A549 (cell line): ENCODE measurements at regions not wholly inside any gene's neighbourhood (a gene's known extent, or its start where the extent isn't known, plus 50 kb on each side); places are given as distances from the start of the nearest gene placed in this dataset.

Experiments
- ATAC-seq, 2 experiments: fragments of 200-7000 bp in 1 of 2; fragments of >200 bp in 1 of 2; cut with Nextera tagmentation in 1 of 2; cut with Tn5 transposase in 1 of 2; 3 replicates each; pipeline versions ENCODE4 v1.8.0 to v1.9.1; 2018 to 2020; ENCODE audit warnings: mild to moderate bottlenecking in 1 of 2, moderate library complexity in 1 of 2
- CTCF ChIA-PET: fragments of 300-600 bp; sonication (Branson Sonifier 250); formaldehyde crosslinking; extraction: SDS; loops from one replicate; lab custom pipeline; 2021; ENCODE audit warnings: antibody characterized with exemption, inconsistent platforms; lab: Yijun Ruan, JAX
- POLR2A ChIA-PET: fragments of 350-600 bp; formaldehyde crosslinking; extraction: SDS; loops from one replicate; lab custom pipeline; 2021; ENCODE audit warnings: antibody characterized with exemption, inconsistent platforms; lab: Yijun Ruan, JAX
- DNase-seq, 2 experiments: peaks; one replicate each; pipeline versions ENCODE4 v3.0.0 to v3.0.0-alpha.2; 2011 to 2016; ENCODE audit warnings: low read depth in 1 of 2, low spot score in 1 of 2
- FAIRE-seq: peaks from 2 replicates; lab custom pipeline; 2011; peaks lifted over from hg19 to GRCh38; lab: Jason Lieb, UNC
- H3K27ac ChIP-seq, 2 experiments: fragments of >200 bp; sonication (Bioruptor Twin); formaldehyde crosslinking; 3 replicates each; pipeline ENCODE4 v1.5.1; 2016 to 2017
- H3K4me1 ChIP-seq: fragments of >200 bp; sonication (Bioruptor Twin); formaldehyde crosslinking; 3 replicates; pipeline ENCODE4 v1.6.1; 2016
- H3K4me2 ChIP-seq: fragments of >200 bp; sonication (Bioruptor Twin); formaldehyde crosslinking; 3 replicates; pipeline ENCODE4 v1.6.1; 2016
- H3K4me3 ChIP-seq: fragments of >200 bp; sonication (Bioruptor Twin); formaldehyde crosslinking; 3 replicates; pipeline ENCODE4 v1.5.1; 2016
- H3K9me3 ChIP-seq: fragments of >200 bp; sonication (Bioruptor Twin); formaldehyde crosslinking; 3 replicates; pipeline ENCODE4 v1.6.1; 2016
- BCL3 ChIP-seq: fragments of >200 bp; sonication (Bioruptor Twin); formaldehyde crosslinking; IDR thresholded peaks from 3 replicates; pipeline ENCODE4 v1.6.1; 2016
- BHLHE40 ChIP-seq: IDR thresholded peaks from 2 replicates; pipeline ENCODE4 v1.6.1; 2012; ENCODE audit warnings: low read depth, low read length, inconsistent platforms
- CBX8 ChIP-seq: fragments of 200-600 bp; sonication (generic); IDR thresholded peaks from 2 replicates; pipeline ENCODE4 v1.6.1; 2016
- CHD2 ChIP-seq: fragments of 150-350 bp; IDR thresholded peaks from 2 replicates; pipeline ENCODE4 v1.6.1; 2014; ENCODE audit warnings: low read length; ENCODE audit not compliant: partially characterized antibody
- CHD4 ChIP-seq: fragments of 200-600 bp; sonication (generic); IDR thresholded peaks from 2 replicates; pipeline ENCODE4 v1.6.1; 2016; ENCODE audit warnings: antibody characterized with exemption, mild to moderate bottlenecking, borderline replicate concordance
- ELK1 ChIP-seq: fragments of 150-350 bp; IDR thresholded peaks from 2 replicates; pipeline ENCODE4 v1.6.1; 2014; ENCODE audit warnings: low read depth, mild to moderate bottlenecking, low read length
- EP300 ChIP-seq, 2 experiments: fragments of >200 bp; sonication (Bioruptor Twin); formaldehyde crosslinking; IDR thresholded peaks; 2 replicates in 1 of 2; 3 replicates in 1 of 2; pipeline ENCODE4 v1.6.1; 2016 to 2017
- HDAC2 ChIP-seq: fragments of 200-600 bp; sonication (generic); IDR thresholded peaks from 2 replicates; pipeline ENCODE4 v1.6.1; 2016
- HMGXB4 ChIP-seq: fragments of 250-450 bp; sonication (Bioruptor Pico); IDR thresholded peaks from 2 replicates; pipeline ENCODE4 v1.5.0; 2021; ENCODE audit warnings: mild to moderate bottlenecking, moderate library complexity, borderline replicate concordance
- HOXB13 ChIP-seq: fragments of 250-450 bp; sonication (Bioruptor Pico); IDR thresholded peaks from 2 replicates; pipeline ENCODE4 v1.5.0; 2020; ENCODE audit warnings: low read depth, mild to moderate bottlenecking, moderate library complexity
- JUN ChIP-seq, 2 experiments: fragments of >200 bp; sonication (Bioruptor Twin); formaldehyde crosslinking; IDR thresholded peaks; 2 replicates in 1 of 2; 3 replicates in 1 of 2; pipeline ENCODE4 v1.6.1; 2016 to 2017
- KDM5A ChIP-seq: fragments of 200-600 bp; sonication (generic); IDR thresholded peaks from 2 replicates; pipeline ENCODE4 v1.6.1; 2016; ENCODE audit warnings: antibody characterized with exemption, mild to moderate bottlenecking
- MYC ChIP-seq: IDR thresholded peaks from 2 replicates; pipeline ENCODE4 v1.6.1; 2012; ENCODE audit warnings: mild to moderate bottlenecking, inconsistent platforms, low read length, improper control_type of control experiment, borderline replicate concordance
- NFE2L2 ChIP-seq: fragments of 150-350 bp; conservative IDR thresholded peaks from 2 replicates; pipeline ENCODE4 v1.6.1; 2014; ENCODE audit warnings: low read length
- NPAS2 ChIP-seq: fragments of 250-450 bp; sonication (Bioruptor Pico); IDR thresholded peaks from 2 replicates; pipeline ENCODE4 v1.8.0; 2022; ENCODE audit warnings: mild to moderate bottlenecking, moderate library complexity, borderline replicate concordance
- RAD21 ChIP-seq, 2 experiments: fragments of >200 bp in 1 of 2; sonication (Bioruptor Twin) in 1 of 2; formaldehyde crosslinking in 1 of 2; IDR thresholded peaks in 1 of 2; conservative IDR thresholded peaks in 1 of 2; 2 replicates in 1 of 2; 3 replicates in 1 of 2; pipeline ENCODE4 v1.6.1; 2012 to 2018; ENCODE audit warnings: inconsistent platforms in 1 of 2
- REST ChIP-seq: fragments of 200-600 bp; sonication (generic); IDR thresholded peaks from 2 replicates; pipeline ENCODE4 v1.6.1; 2016; ENCODE audit warnings: antibody characterized with exemption, mild to moderate bottlenecking, moderate library complexity
- RNF2 ChIP-seq: fragments of 200-600 bp; sonication (generic); IDR thresholded peaks from 2 replicates; pipeline ENCODE4 v1.6.1; 2016; ENCODE audit warnings: low read depth, mild to moderate bottlenecking, antibody characterized with exemption, moderate library complexity, borderline replicate concordance
- SREBF2 ChIP-seq: fragments of 450-650 bp; IDR thresholded peaks from 2 replicates; pipeline ENCODE4 v1.6.1; 2014; ENCODE audit warnings: mild to moderate bottlenecking, moderate library complexity
- TP53 ChIP-seq: fragments of 250-450 bp; sonication (Bioruptor Pico); IDR thresholded peaks from 2 replicates; pipeline ENCODE4 v1.5.0; 2021; ENCODE audit warnings: mild to moderate bottlenecking, moderate library complexity
- WGBS: methylation state at CpG from one replicate; pipeline ENCODE4 v1.1.6; 2017; ENCODE audit errors: missing lambda C conversion rate; 5-methylcytosine and 5-hydroxymethylcytosine counted together

- CTCF ChIA-PET = no interaction called here
- 32% methylated on average over 5 of the region's 5 CpGs for WGBS
These were observed 1231.6 kb upstream of the CDH9 start for GRCh38 chr5:28269978-28270377.

More at GRCh38 chr5:28269978-28270377, 1231.6 kb upstream of the CDH9 start:
- DNase-seq (no peak), FAIRE-seq (no peak), ATAC-seq (no peak; a peak in 1 of 6 replicates)
- POLR2A ChIA-PET = no interaction called here
- no peak for TF ChIP-seq SREBF2
- TF ChIP-seq HDAC2 = no peak
- no peak for TF ChIP-seq HMGXB4 (CRISPR knock-in tag)
- no peak for TF ChIP-seq JUN (IDR thresholded peaks at IDR 0.05)
- no peak for TF ChIP-seq RAD21 (conservative IDR thresholded peaks at IDR 0.05 in 1 of 2, IDR thresholded peaks at IDR 0.05 in 1 of 2)
- TF ChIP-seq BHLHE40 = no peak
- no peak for TF ChIP-seq HOXB13 (CRISPR knock-in tag)
- no peak for TF ChIP-seq KDM5A
- no peak for TF ChIP-seq CHD2
- no peak for TF ChIP-seq BCL3
- TF ChIP-seq RNF2 = no peak
- TF ChIP-seq ELK1 = no peak
- TF ChIP-seq MYC = no peak
- TF ChIP-seq NFE2L2 = no peak
- TF ChIP-seq TP53 (CRISPR knock-in tag) = no peak
- TF ChIP-seq REST = no peak
- TF ChIP-seq NPAS2 (CRISPR knock-in tag) = no peak
- TF ChIP-seq CHD4 = no peak
- no peak for TF ChIP-seq EP300 (IDR thresholded peaks at IDR 0.05)
- TF ChIP-seq CBX8 = no peak
- Histone ChIP-seq H3K27ac (no peak overlapping the region), H3K4me3 (no peak overlapping the region), H3K4me2 (no peak overlapping the region), H3K9me3 (no peaks in the 10 kb centered on the region; the same call in 2 of the 3 replicates), H3K4me1 (no peaks in the 10 kb centered on the region)
